ENCODE measurements at regions not wholly inside any gene's neighbourhood (a gene's known extent, or its start where the extent isn't known, plus 50 kb on each side); places are given as distances from the start of the nearest gene placed in this dataset.

DNA sequence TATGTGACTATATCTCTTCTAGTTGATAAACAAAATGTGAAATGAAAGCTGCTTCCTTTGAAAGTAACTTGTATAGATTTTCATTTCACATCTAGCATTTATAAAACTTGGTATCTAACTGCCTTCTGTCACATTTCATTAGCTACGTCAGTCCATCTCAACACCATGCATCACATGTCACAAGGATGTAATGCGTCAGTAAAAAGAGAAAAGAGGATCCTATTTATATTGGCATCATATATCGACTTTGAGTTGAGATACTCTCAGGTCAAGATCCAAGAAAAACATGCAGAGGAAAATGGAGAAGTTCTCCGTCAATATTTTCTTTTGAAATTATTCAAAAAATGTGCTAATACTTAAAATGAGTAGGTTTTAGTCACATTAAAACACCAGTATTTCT, 1211.2 kb downstream of the EFNA5 start:
- TF ChIP-seq, protein P1, sequence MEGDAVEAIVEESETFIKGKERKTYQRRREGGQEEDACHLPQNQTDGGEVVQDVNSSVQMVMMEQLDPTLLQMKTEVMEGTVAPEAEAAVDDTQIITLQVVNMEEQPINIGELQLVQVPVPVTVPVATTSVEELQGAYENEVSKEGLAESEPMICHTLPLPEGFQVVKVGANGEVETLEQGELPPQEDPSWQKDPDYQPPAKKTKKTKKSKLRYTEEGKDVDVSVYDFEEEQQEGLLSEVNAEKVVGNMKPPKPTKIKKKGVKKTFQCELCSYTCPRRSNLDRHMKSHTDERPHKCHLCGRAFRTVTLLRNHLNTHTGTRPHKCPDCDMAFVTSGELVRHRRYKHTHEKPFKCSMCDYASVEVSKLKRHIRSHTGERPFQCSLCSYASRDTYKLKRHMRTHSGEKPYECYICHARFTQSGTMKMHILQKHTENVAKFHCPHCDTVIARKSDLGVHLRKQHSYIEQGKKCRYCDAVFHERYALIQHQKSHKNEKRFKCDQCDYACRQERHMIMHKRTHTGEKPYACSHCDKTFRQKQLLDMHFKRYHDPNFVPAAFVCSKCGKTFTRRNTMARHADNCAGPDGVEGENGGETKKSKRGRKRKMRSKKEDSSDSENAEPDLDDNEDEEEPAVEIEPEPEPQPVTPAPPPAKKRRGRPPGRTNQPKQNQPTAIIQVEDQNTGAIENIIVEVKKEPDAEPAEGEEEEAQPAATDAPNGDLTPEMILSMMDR (IDR thresholded peaks at IDR 0.05): no peak
- TF ChIP-seq POLR2A (IDR thresholded peaks at IDR 0.05): no peak

All from right lobe of liver (tissue), 4 donors.